Right lung (tissue), 2 donors: ENCODE measurements at regions not wholly inside any gene's neighbourhood (a gene's known extent, or its start where the extent isn't known, plus 50 kb on each side); places are given as distances from the start of the nearest gene placed in this dataset.
A peak's percentile ranks its signal among the peaks of the same experiment; 100 is the strongest.
"Not testable (repeated sequence)": the region's sequence is repeated elsewhere in the genome, so short reads cannot be mapped to it uniquely, and the experiment has no call there.

Experiments
- DNase-seq, 2 donors: peaks; one replicate each; pipeline ENCODE4 v3.0.0-alpha.2; 2013

GRCh38 chr3:10736444-10736843, 79.6 kb upstream of the SLC6A11 start:
- DNase-seq, result not testable (repeated sequence)

DNA sequence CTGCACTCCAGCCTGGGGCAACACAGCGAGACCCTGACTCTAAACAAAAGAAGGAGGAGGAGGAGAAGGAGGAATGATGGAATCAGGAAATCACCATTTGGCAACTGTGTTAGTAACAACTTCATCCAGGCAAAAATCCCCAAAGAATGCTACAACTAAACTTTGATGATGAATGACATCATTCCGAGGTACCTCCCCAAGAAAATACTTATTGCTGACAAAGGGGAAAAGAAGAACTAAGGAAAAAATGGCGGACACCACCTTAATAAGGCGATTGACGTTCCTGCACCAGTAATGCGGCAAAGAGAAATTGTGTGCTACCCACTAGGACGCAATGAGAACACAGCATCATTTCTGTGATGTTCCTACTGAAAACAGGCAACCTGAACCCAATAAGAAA, 78.2 kb upstream of the SLC6A11 start:
- no peak for DNase-seq

DNA sequence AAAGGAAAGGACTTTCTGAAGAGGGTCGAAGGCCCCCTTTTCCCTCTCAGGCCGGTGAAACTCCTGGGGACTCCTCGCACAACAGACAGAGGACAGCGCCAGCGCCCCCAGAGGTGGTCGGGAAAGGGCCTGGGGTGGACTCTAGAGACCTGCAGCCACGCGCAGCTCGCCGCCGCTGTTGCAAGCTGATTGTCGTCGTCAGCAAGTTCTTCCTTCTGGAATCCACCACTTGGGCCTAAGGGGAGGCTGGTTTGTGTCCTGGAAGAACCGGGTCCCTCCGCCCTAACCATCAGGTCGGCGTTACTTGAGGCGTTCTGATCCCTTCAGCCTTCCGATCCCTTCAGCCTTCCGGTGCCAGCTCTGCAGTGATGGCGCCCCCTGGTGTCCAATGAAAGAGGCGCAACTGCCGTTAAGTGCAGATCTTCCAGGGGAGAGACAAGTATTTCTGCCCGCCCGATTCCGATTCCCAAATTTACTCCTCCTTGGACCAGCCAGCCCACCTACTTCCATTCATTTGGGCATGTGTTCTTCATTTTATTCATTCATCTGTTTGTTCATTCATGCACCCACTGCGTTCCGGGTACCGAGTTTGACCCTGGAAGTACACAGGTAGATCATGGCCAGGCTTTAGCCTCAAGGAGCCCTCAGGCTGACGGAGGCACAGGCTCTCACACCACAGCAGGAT, 77.2 kb upstream of the SLC6A11 start:
- peak; percentile 37 to 51 for DNase-seq

- DNase-seq, result no peak
These were observed 75.1 kb upstream of the SLC6A11 start for GRCh38 chr3:10740954-10741353.

- DNase-seq, result no peak
These were observed 73.9 kb upstream of the SLC6A11 start for GRCh38 chr3:10741891-10742671.

- no peak for DNase-seq
These were observed 72.5 kb upstream of the SLC6A11 start for GRCh38 chr3:10743366-10744097.

- no peak for DNase-seq
These were observed 71.9 kb upstream of the SLC6A11 start for GRCh38 chr3:10744098-10744465.

DNA sequence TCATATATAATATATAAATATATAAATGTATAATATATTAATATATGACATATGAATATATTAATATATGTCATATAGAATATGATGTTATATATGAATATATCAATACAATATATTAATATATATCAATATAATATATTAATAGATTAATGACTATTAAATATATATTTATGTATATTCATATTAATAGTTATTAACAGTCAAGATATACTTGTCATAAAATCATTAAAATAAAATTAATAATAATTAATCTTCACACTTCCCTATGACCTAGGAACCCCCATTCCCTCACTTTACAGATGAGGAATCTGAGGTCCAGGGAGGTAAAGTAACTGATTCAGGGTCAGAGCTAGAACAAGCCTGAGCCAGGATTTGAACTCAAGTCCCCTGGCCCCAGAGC, 70.6 kb upstream of the SLC6A11 start:
- DNase-seq, result no peak

DNA sequence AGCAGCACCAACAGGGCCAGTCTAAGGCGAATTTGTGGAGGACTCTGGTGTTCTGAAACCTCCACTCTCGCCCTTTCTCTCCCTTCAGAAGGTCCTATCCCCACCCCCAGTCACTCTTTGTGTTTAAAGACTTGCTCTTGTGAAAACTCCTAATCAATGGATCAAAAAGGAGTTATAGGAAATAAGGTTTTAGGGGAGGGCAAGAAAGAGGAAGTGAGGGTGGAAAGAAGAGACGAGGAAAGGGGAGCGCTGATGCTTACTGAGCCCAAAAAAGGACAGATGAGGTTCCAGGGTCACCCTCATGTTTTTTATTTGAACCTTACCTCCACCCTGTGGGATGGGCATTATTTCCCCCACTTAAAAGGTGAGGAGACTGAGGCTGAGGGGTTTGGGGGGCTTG, 70.0 kb upstream of the SLC6A11 start:
- DNase-seq, result no peak

- no peak for DNase-seq
These were observed 69.3 kb upstream of the SLC6A11 start for GRCh38 chr3:10746684-10747083.

- DNase-seq, result no peak
These were observed 68.7 kb upstream of the SLC6A11 start for GRCh38 chr3:10747341-10747740.

DNA sequence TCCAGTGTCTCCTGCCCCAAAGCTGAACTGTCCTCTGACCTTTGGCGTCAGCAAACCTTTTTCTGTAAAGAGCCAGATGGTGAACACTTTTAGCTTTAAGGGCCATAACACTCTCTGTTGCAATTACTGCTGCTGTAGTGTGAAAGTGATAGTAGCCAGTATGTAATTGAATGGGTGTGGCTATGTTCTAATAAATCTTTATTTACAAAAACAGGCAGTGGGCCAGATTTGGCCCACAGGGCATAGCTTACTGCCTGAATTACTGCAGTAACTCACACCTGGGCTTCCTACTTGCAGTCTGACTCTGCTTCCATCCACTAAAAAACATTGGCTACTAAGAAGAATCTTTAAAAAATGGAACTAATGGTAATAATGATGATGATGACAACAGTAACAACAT, 68.0 kb upstream of the SLC6A11 start:
- no peak for DNase-seq

GRCh38 chr3:10753964-10754363, 62.1 kb upstream of the SLC6A11 start:
- DNase-seq, result peak; percentile 18 to 43

GRCh38 chr3:10756546-10756945, 59.5 kb upstream of the SLC6A11 start:
- DNase-seq, result no peak

DNA sequence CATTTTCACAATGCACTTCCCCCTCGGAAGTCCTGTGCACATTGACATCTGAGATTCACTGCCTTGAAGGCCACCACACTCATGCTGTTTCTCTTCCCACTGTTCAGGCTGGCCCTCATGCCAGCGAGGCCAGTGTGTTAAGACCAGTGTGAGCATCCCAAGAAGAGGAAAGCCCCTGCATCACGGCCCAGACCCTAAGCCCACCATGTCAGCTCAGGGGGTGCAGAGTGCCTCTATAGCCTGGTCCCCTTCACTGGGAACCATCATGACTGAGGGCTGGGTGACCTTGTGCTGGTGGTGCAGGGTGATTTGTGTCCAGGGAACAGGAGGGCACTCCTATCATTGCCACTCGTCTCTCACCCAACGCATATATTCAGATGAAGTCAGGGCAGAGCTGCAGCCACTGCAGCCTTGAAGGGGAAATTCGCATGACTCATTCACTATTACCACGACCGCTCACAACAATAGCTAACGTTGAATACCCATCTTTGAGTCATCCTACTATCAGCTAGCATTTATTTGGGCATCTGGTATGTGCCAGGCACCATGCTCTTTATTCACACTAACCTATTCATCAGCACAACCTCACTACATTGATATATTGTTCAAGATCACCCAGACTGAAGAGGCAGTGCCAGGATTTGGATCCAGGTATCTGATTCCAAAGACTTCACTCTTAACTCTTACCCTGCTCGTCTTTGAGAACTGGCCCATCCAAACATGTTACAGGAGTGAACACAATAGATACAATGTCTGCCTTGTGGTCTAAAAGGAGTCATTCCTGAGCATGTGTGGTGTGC, 58.8 kb upstream of the SLC6A11 start:
- no peak for DNase-seq

- DNase-seq, result no peak
These were observed 58.3 kb upstream of the SLC6A11 start for GRCh38 chr3:10757821-10758130.

DNA sequence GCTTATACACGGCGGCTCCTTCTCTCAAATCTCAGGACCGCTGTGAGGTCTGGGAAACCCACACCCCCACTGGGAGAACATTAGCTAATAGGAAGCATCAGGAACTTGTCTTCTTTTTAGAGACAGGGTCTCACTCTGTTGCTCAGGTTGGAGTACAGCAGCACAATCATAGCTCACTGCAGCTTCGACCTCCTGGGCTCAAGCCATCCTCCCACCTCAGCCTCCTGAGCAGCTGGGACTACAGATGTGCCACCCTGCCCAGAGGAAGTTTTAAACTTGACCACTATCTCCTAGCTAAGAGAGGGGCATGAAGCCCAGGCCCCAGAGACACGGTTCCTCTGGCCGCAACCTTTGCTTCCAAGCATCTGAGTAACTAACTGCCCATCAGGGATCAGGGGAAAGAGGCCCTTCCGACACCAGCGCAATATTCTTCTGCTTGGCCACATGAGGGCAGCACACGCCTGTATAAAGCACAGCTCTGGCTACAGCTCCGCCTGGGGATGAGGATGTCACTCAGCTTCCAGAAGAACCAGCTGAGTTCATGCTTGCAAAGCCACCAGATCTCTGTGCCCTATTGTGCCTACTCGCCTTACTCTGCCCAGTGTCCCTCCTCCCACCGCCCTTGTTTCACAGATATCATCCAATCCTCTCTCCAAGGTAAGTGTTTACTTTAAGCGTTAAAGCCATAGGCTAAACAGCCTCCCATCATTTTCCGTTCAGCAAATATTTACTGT, 57.6 kb upstream of the SLC6A11 start:
- DNase-seq, result peak; percentile 18 to 33

- no peak for DNase-seq
These were observed 56.5 kb upstream of the SLC6A11 start for GRCh38 chr3:10759495-10759894.

- DNase-seq, result no peak
These were observed 55.8 kb upstream of the SLC6A11 start for GRCh38 chr3:10760199-10760598.

- DNase-seq, result no peak
These were observed 54.4 kb upstream of the SLC6A11 start for GRCh38 chr3:10761583-10761982.

DNA sequence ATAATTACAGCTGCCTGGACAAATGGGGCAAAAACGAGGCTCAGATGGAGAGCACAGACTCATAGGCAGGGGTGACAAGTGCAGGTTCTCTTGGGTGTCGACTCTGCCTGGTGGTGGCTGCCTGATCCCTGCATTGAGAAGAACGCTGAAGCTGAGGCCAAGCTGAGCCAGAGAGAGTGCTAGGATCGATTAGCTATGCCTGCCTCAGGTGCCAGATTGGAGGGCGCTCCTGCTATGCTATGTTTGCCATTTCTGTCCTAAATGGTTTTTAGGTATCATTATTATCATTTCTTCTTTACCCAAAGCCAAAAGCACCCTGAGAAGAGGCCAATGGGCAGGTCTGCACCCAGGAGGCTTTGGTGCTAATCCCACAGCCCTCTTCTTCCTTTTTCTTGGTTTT, 53.9 kb upstream of the SLC6A11 start:
- DNase-seq, result no peak
